MM.1S (cell line): ENCODE measurements at regions not wholly inside any gene's neighbourhood (a gene's known extent, or its start where the extent isn't known, plus 50 kb on each side); places are given as distances from the start of the nearest gene placed in this dataset.

Experiments used
- CTCF ChIP-seq: fragments of 300-600 bp; sonication (generic); IDR thresholded peaks from 2 replicates; pipeline ENCODE4 v1.5.1; 2016; ENCODE audit warnings: antibody characterized with exemption, low read length, mixed read lengths
- EZH2phosphoT487 ChIP-seq: fragments of 300-600 bp; sonication (generic); IDR thresholded peaks from 2 replicates; pipeline ENCODE4 v1.6.1; 2018; ENCODE audit warnings: antibody characterized with exemption, low read length

GRCh38 chr4:19720610-19721009 lies 531.1 kb upstream of the SLIT2 start:
- TF ChIP-seq CTCF (no peak), EZH2phosphoT487 (no peak)
